Uterus (tissue), 2 donors: ENCODE measurements at regions not wholly inside any gene's neighbourhood (a gene's known extent, or its start where the extent isn't known, plus 50 kb on each side); places are given as distances from the start of the nearest gene placed in this dataset.

Experiments used
- CTCF ChIP-seq, 4 experiments: fragments of 200-600 bp in 2 of 4; fragments of 450-650 bp in 2 of 4; sonication (generic) in 2 of 4; IDR thresholded peaks; one replicate each; pipeline ENCODE4 v1.5.1; 2016 to 2019; ENCODE audit warnings: antibody characterized with exemption in 4 of 4, mild to moderate bottlenecking in 2 of 4, moderate library complexity in 1 of 4
- POLR2A ChIP-seq, 2 donors: fragments of 450-650 bp; IDR thresholded peaks; one replicate each; pipeline ENCODE4 v1.6.1; 2016; ENCODE audit warnings: antibody characterized with exemption in 2 of 2, mild to moderate bottlenecking in 1 of 2, moderate library complexity in 1 of 2

GRCh38 chr14:98501836-98502235, 770.2 kb downstream of the BCL11B start:
- TF ChIP-seq POLR2A (IDR thresholded peaks at IDR 0.05) (no peak), CTCF (IDR thresholded peaks at IDR 0.05) (no peak)
